NOMO-1 treated with DMSO at 0.1 percent for 48 hours (cell line): ENCODE measurements at regions not wholly inside any gene's neighbourhood (a gene's known extent, or its start where the extent isn't known, plus 50 kb on each side); places are given as distances from the start of the nearest gene placed in this dataset.

ENCODE experiments used
- DNase-seq: peaks from one replicate; lab custom pipeline; 2025; ENCODE audit not compliant: unreplicated experiment; lab: John Stamatoyannopoulos, UW

- no peak for DNase-seq
Observed at GRCh38 chr16:51357839-51358238, 206.8 kb upstream of the SALL1 start.

GRCh38 chr16:51355875-51356274 lies 204.8 kb upstream of the SALL1 start:
- DNase-seq: no peak

- no peak for DNase-seq
Observed at GRCh38 chr16:51355195-51355594, 204.1 kb upstream of the SALL1 start.

GRCh38 chr16:51353055-51353454 lies 202.0 kb upstream of the SALL1 start:
- no peak for DNase-seq

GRCh38 chr16:51349626-51350025 lies 198.6 kb upstream of the SALL1 start:
- no peak for DNase-seq

- no peak for DNase-seq
Observed at GRCh38 chr16:51343411-51343810, 192.3 kb upstream of the SALL1 start.

- DNase-seq: no peak
Observed at GRCh38 chr16:51341204-51341603, 190.1 kb upstream of the SALL1 start.

- DNase-seq: no peak
Observed at GRCh38 chr16:51337662-51338061, 186.6 kb upstream of the SALL1 start.

GRCh38 chr16:51328733-51329132 lies 177.7 kb upstream of the SALL1 start:
- DNase-seq: no peak

GRCh38 chr16:51327001-51327400 lies 175.9 kb upstream of the SALL1 start:
- no peak for DNase-seq

GRCh38 chr16:51326131-51326856 lies 175.2 kb upstream of the SALL1 start:
- DNase-seq: no peak

- DNase-seq: no peak
Observed at GRCh38 chr16:51321251-51321650, 170.2 kb upstream of the SALL1 start.

GRCh38 chr16:51317575-51317974 lies 166.5 kb upstream of the SALL1 start:
- no peak for DNase-seq

GRCh38 chr16:51313198-51313597 lies 162.1 kb upstream of the SALL1 start:
- DNase-seq: no peak

GRCh38 chr16:51312363-51313150 lies 161.5 kb upstream of the SALL1 start:
- DNase-seq: no peak

GRCh38 chr16:51310159-51310558 lies 159.1 kb upstream of the SALL1 start:
- no peak for DNase-seq

GRCh38 chr16:51306886-51307595 lies 156.0 kb upstream of the SALL1 start:
- DNase-seq: no peak

- no peak for DNase-seq
Observed at GRCh38 chr16:51306116-51306515, 155.0 kb upstream of the SALL1 start.

GRCh38 chr16:51305337-51305736 lies 154.3 kb upstream of the SALL1 start:
- DNase-seq: no peak

- DNase-seq: no peak
Observed at GRCh38 chr16:51302042-51302441, 151.0 kb upstream of the SALL1 start.

- DNase-seq: no peak
Observed at GRCh38 chr16:51298800-51299199, 147.7 kb upstream of the SALL1 start.
